Subcutaneous abdominal adipose tissue (tissue), 5 donors: ENCODE measurements at regions not wholly inside any gene's neighbourhood (a gene's known extent, or its start where the extent isn't known, plus 50 kb on each side); places are given as distances from the start of the nearest gene placed in this dataset.

ENCODE experiments used
- H3K27ac ChIP-seq: one replicate; pipeline ENCODE4 v1.7.0; 2013; ENCODE audit warnings: low read depth, mild to moderate bottlenecking, inconsistent platforms, low read length, moderate library complexity
- H3K27me3 ChIP-seq, 5 donors: one replicate each; pipeline ENCODE4 v1.7.0; 2013; ENCODE audit warnings: low read length in 5 of 5, inconsistent platforms in 1 of 5; ENCODE audit not compliant: control insufficient read depth in 5 of 5, insufficient read depth in 4 of 5
- H3K36me3 ChIP-seq, 5 donors: one replicate each; pipeline ENCODE4 v1.7.0; 2013; ENCODE audit warnings: low read length in 5 of 5; ENCODE audit not compliant: control insufficient read depth in 5 of 5, insufficient read depth in 5 of 5
- H3K4me1 ChIP-seq, 5 donors: one replicate each; pipeline ENCODE4 v1.7.0; 2013; ENCODE audit warnings: low read length in 5 of 5, mild to moderate bottlenecking in 3 of 5, moderate library complexity in 1 of 5; ENCODE audit not compliant: control insufficient read depth in 5 of 5, insufficient read depth in 5 of 5
- H3K4me3 ChIP-seq, 5 donors: one replicate each; pipeline ENCODE4 v1.7.0; 2013; ENCODE audit warnings: low read length in 5 of 5, low read depth in 1 of 5
- H3K9ac ChIP-seq, 5 donors: one replicate each; pipeline ENCODE4 v1.7.0; 2013; ENCODE audit warnings: low read length in 5 of 5, mild to moderate bottlenecking in 4 of 5, moderate library complexity in 3 of 5
- H3K9me3 ChIP-seq, 5 donors: one replicate each; pipeline ENCODE4 v1.7.0; 2013; ENCODE audit warnings: low read length in 5 of 5; ENCODE audit not compliant: control insufficient read depth in 5 of 5
- donor health status: healthy.
- donor health status: healthy.
- donor health status: healthy.
- donor health status: healthy.
- donor health status: healthy.

DNA sequence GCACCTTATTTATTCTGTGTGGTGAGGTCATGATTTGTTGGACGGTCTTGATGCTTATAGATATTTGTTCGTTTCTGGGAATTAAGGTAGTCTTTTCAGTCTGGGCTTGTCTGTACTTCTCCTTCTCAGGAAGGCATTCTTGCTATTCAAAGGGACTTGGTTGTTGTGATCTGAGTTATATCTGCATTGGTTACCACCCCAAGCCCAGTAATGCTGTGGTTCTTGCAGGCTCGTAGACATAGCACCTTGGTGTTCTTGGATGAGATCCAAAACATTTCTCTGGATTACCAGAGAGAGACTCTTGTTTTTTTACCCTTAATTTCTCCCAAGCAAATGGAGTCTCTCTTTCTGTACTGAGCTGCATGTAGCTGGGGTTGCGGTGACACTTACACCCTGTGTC, 128.0 kb upstream of the CBLB start:
- Histone ChIP-seq H3K36me3 (no peaks in the 10 kb centered on the region), H3K4me1 (peaks cover 0 to 6% (median 0%) of the 10 kb centered on the region in 5 donors), H3K27me3 (no peaks in the 10 kb centered on the region), H3K4me3 (peak overlapping the region in 1 of 5 donors; percentile 19), H3K9me3 (peaks cover 0 to 11% (median 7%) of the 10 kb centered on the region in 5 donors), H3K9ac (no peak overlapping the region), H3K27ac (no peak overlapping the region)

DNA sequence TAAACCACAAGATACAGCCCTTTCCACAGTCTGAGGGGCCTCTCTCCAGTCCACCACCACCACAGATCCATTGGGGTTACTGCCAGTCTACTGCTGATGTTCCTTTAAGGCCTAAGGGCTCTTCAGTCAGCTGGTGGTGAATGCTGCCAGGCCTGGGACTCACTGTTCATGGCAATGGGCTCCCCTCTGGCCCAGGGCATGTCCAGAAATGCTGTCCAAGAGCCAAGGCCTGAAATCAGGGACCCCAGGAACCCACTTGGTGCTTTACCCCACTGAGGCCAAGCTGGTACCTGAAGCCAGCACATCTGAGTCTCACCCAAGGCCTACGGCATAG, 128.6 kb upstream of the CBLB start:
- Histone ChIP-seq H3K27me3 (no peaks in the 10 kb centered on the region), H3K9ac (no peak overlapping the region), H3K9me3 (peaks cover 0 to 11% (median 7%) of the 10 kb centered on the region in 5 donors), H3K4me1 (peaks cover 0 to 6% (median 0%) of the 10 kb centered on the region in 5 donors), H3K27ac (no peak overlapping the region), H3K4me3 (no peak overlapping the region), H3K36me3 (no peaks in the 10 kb centered on the region)

GRCh38 chr3:105997800-105998526, 129.2 kb upstream of the CBLB start:
- Histone ChIP-seq H3K36me3 (no peaks in the 10 kb centered on the region), H3K27me3 (no peaks in the 10 kb centered on the region), H3K9ac (peak overlapping the region in 2 of 5 donors; percentile 15 to 43), H3K9me3 (peaks cover 0 to 11% (median 5%) of the 10 kb centered on the region in 5 donors), H3K4me1 (peaks cover 0 to 6% (median 0%) of the 10 kb centered on the region in 5 donors), H3K27ac (no peak overlapping the region), H3K4me3 (peak overlapping the region in 4 of 5 donors; percentile 12 to 36 (median 31))

DNA sequence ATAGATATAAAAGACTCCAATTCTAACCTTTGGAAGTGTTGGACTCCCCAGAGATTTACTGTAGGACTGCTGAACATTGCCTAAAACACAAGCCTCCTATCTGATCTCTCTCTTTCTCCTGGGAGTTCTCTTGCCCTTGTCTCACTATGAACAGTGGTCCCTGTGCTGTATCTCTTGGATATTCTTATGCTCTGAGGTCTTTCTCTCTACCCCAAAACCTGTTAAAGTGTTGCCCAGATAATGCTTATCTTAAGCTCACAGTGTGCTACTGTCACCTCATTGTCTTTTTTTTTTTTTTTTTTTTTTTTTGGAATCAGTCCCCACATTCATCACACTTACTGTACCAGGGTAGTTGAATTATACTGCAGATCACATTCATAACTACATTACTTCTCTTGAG, 131.0 kb upstream of the CBLB start:
- no peak overlapping the region for H3K4me3 ChIP-seq
- no peak overlapping the region for H3K27ac ChIP-seq
- peaks cover 0 to 11% (median 4%) of the 10 kb centered on the region in 5 donors for H3K9me3 ChIP-seq
- H3K36me3 ChIP-seq, result no peaks in the 10 kb centered on the region
- no peaks in the 10 kb centered on the region for H3K27me3 ChIP-seq
- no peak overlapping the region for H3K9ac ChIP-seq
- peaks cover 0 to 13% (median 5%) of the 10 kb centered on the region in 5 donors for H3K4me1 ChIP-seq

DNA sequence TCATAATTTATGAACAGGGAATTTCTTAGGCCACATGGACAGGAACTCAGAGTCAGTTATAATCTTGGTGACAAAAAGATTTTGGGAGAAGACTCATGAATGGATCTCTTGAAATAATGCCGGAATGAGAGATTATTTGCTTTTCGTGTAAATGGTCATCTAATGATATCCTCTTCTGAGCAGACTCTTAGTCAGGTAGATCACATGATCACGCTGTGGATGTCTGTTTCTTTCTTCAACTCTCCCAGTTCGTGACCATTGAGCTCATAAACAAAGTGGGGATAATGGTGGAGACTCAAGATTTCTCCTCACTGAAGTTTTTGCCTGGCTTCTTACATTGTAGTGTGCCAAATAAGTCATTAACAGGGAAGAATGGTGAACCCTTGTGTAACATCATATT, 133.1 kb upstream of the CBLB start:
- peaks cover 0 to 9% (median 3%) of the 10 kb centered on the region in 5 donors for H3K9me3 ChIP-seq
- H3K9ac ChIP-seq, result no peak overlapping the region
- H3K36me3 ChIP-seq, result no peaks in the 10 kb centered on the region
- H3K27ac ChIP-seq, result no peak overlapping the region
- H3K4me1 ChIP-seq, result peaks cover 0 to 15% (median 5%) of the 10 kb centered on the region in 5 donors
- H3K27me3 ChIP-seq, result no peaks in the 10 kb centered on the region
- H3K4me3 ChIP-seq, result no peak overlapping the region

GRCh38 chr3:106004137-106004681, 135.4 kb upstream of the CBLB start:
- H3K27me3 ChIP-seq, result no peaks in the 10 kb centered on the region
- H3K27ac ChIP-seq, result peak overlapping the region; percentile 63
- H3K9ac ChIP-seq, result peak overlapping the region in 3 of 5 donors; percentile 7 to 61 (median 31)
- H3K4me1 ChIP-seq, result peaks cover 0 to 10% (median 0%) of the 10 kb centered on the region in 5 donors
- H3K9me3 ChIP-seq, result peaks cover 0 to 3% (median 1%) of the 10 kb centered on the region in 5 donors
- no peaks in the 10 kb centered on the region for H3K36me3 ChIP-seq
- peak overlapping the region; percentile 24 to 68 (median 42) for H3K4me3 ChIP-seq

DNA sequence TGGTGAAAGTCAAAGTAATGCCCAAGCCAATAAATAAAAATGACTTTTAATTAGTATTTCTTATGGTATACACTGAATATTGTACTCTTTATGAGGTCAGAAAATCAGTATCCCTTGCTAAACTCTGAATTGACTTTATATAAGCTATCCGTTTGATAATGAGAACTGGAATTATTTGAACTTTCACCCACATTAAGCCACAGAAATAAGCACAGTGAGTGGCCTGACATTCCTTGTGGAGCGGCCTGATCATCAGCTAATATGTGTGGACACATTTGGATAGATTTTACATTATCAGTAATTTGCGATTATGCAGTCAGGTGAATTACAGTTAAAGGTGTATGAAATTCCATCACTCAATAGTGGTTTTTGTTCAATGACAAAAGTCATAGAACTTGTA, 136.0 kb upstream of the CBLB start:
- peak overlapping the region in 3 of 5 donors; percentile 24 to 56 (median 42) for H3K4me3 ChIP-seq
- no peaks in the 10 kb centered on the region for H3K9me3 ChIP-seq
- no peaks in the 10 kb centered on the region for H3K27me3 ChIP-seq
- peak overlapping the region in 3 of 5 donors; percentile 7 to 61 (median 31) for H3K9ac ChIP-seq
- no peaks in the 10 kb centered on the region for H3K36me3 ChIP-seq
- peak overlapping the region; percentile 63 for H3K27ac ChIP-seq
- H3K4me1 ChIP-seq, result peaks cover 0 to 10% (median 0%) of the 10 kb centered on the region in 5 donors

DNA sequence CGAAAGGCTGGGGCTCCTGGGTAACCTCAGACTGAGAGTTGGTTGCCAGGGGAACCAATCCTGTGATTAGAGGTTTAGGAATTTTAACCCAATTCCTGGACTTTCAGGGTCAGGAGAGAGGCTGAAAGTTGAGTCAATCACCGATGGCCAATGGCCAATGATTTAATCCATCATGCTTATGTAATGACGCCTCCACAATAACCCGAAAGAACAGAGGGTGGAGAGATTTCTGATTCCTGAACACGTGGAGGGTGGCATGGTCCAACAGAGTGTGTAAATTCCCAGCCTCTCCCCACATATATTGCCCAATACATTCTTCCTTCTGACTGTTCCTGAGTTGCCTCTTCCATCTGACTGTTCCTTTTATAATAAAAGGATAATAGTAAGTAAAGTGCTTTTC, 137.2 kb upstream of the CBLB start:
- Histone ChIP-seq H3K36me3 (no peaks in the 10 kb centered on the region), H3K4me3 (no peak overlapping the region), H3K4me1 (peaks cover 0 to 10% (median 0%) of the 10 kb centered on the region in 5 donors), H3K9me3 (no peaks in the 10 kb centered on the region), H3K9ac (no peak overlapping the region), H3K27me3 (no peaks in the 10 kb centered on the region), H3K27ac (no peak overlapping the region)

GRCh38 chr3:106006571-106006970, 137.8 kb upstream of the CBLB start:
- Histone ChIP-seq H3K9me3 (no peaks in the 10 kb centered on the region), H3K4me1 (peaks cover 0 to 10% (median 0%) of the 10 kb centered on the region in 5 donors), H3K4me3 (no peak overlapping the region), H3K36me3 (no peaks in the 10 kb centered on the region), H3K27ac (no peak overlapping the region), H3K27me3 (no peaks in the 10 kb centered on the region), H3K9ac (no peak overlapping the region)

- H3K36me3 ChIP-seq, result no peaks in the 10 kb centered on the region
- no peak overlapping the region for H3K9ac ChIP-seq
- no peak overlapping the region for H3K27ac ChIP-seq
- H3K4me1 ChIP-seq, result peaks cover 0 to 10% (median 0%) of the 10 kb centered on the region in 5 donors
- H3K9me3 ChIP-seq, result no peaks in the 10 kb centered on the region
- H3K27me3 ChIP-seq, result no peaks in the 10 kb centered on the region
- no peak overlapping the region for H3K4me3 ChIP-seq
Measured at GRCh38 chr3:106007512-106007911, 138.7 kb upstream of the CBLB start.
